GM12878 (cell line): ENCODE measurements at regions not wholly inside any gene's neighbourhood (a gene's known extent, or its start where the extent isn't known, plus 50 kb on each side); places are given as distances from the start of the nearest gene placed in this dataset.

Source experiments
- ATAC-seq: fragments of 200-7000 bp; cut with Tn5 transposase; 3 replicates; pipeline ENCODE4 v1.9.1; 2020; ENCODE audit warnings: mild to moderate bottlenecking, moderate library complexity
- BruUV-seq: library from RNA; stranded (reverse); fragments of 400-500 nt; replicated peaks from 2 replicates; lab custom pipeline; 2021; lab: Mats Ljungman, UMichigan
- CTCF ChIA-PET: fragments of 300-600 bp; sonication (Branson Sonifier 250); formaldehyde crosslinking; extraction: SDS; loops from one replicate; lab custom pipeline; 2021; ENCODE audit warnings: inconsistent platforms; lab: Yijun Ruan, JAX
- POLR2A ChIA-PET: fragments of 350-600 bp; formaldehyde crosslinking; extraction: SDS; loops from one replicate; lab custom pipeline; 2021; ENCODE audit warnings: inconsistent platforms; lab: Charles Lee
- RAD21 ChIA-PET: fragments of 300-600 bp; sonication (Branson Sonifier 250); formaldehyde crosslinking; loops from one replicate; lab custom pipeline; 2023; ENCODE audit warnings: antibody characterized with exemption; ENCODE audit not compliant: unreplicated experiment; lab: Charles Lee
- SMC1A ChIA-PET: fragments of 300-600 bp; sonication (Branson Sonifier 250); formaldehyde crosslinking; loops from one replicate; lab custom pipeline; 2023; ENCODE audit not compliant: unreplicated experiment, uncharacterized antibody; lab: Charles Lee
- DNase-seq: peaks from one replicate; pipeline ENCODE4 v3.0.0-alpha.2; 2011; ENCODE audit warnings: low read depth, low spot score
- FAIRE-seq: peaks from 3 replicates; lab custom pipeline; 2011; peaks lifted over from hg19 to GRCh38; lab: Jason Lieb, UNC
- H2AFZ ChIP-seq: 2 replicates; pipeline ENCODE4 v1.6.0; 2011; ENCODE audit warnings: low read depth, low read length, control low read depth; ENCODE audit not compliant: control insufficient read depth
- H3K27ac ChIP-seq: 2 replicates; pipeline ENCODE4 v1.5.1; 2011; ENCODE audit warnings: control low read depth; ENCODE audit not compliant: control insufficient read depth, insufficient read depth
- H3K27me3 ChIP-seq, 2 experiments: replicated peaks in 1 of 2; 2 replicates each; pipeline versions ENCODE4 v1.6.0 to v1.6.1; 2011; ENCODE audit warnings: low read length in 1 of 2; ENCODE audit not compliant: control insufficient read depth in 2 of 2, insufficient read depth in 2 of 2
- H3K36me3 ChIP-seq, 2 experiments: 2 replicates each; pipeline ENCODE4 v1.5.1; 2011; ENCODE audit warnings: low read length in 1 of 2; ENCODE audit not compliant: control insufficient read depth in 2 of 2, insufficient read depth in 2 of 2
- H3K4me1 ChIP-seq: 2 replicates; pipeline ENCODE4 v1.6.1; 2011; ENCODE audit warnings: mild to moderate bottlenecking, low read length, moderate library complexity, mixed read lengths; ENCODE audit not compliant: control insufficient read depth, insufficient read depth
- H3K4me2 ChIP-seq: 2 replicates; pipeline ENCODE4 v1.6.0; 2011; ENCODE audit warnings: control low read depth; ENCODE audit not compliant: control insufficient read depth, insufficient read depth
- H3K4me3 ChIP-seq: fragments of 200-600 bp; sonication (generic); 2 replicates; pipeline ENCODE4 v1.5.1; 2016
- H3K79me2 ChIP-seq: 2 replicates; pipeline ENCODE4 v1.6.0; 2011; ENCODE audit warnings: low read length; ENCODE audit not compliant: control insufficient read depth, insufficient read depth
- H3K9ac ChIP-seq: 2 replicates; pipeline ENCODE4 v1.8.0; 2011; ENCODE audit warnings: low read length, control low read depth, mixed read lengths; ENCODE audit not compliant: control insufficient read depth, insufficient read depth
- H3K9me3 ChIP-seq: replicated peaks from 3 replicates; pipeline ENCODE4 v1.5.1; 2011; ENCODE audit warnings: mild to moderate bottlenecking, low read length; ENCODE audit not compliant: control insufficient read depth, insufficient read depth
- H4K20me1 ChIP-seq: 2 replicates; pipeline ENCODE4 v1.6.0; 2011; ENCODE audit not compliant: control insufficient read depth, insufficient read depth
- BCL3 ChIP-seq: IDR thresholded peaks from 2 replicates; pipeline ENCODE4 v1.6.1; 2011; ENCODE audit warnings: borderline replicate concordance, low read depth, mild to moderate bottlenecking, moderate library complexity, low read length; ENCODE audit not compliant: insufficient read depth, poor library complexity, severe bottlenecking
- CBX3 ChIP-seq: fragments of 200-600 bp; sonication (generic); IDR thresholded peaks from 2 replicates; pipeline ENCODE4 v1.6.1; 2016; ENCODE audit warnings: low read depth, borderline replicate concordance
- CREM ChIP-seq: IDR thresholded peaks from 2 replicates; pipeline ENCODE4 v1.6.1; 2014; ENCODE audit warnings: antibody characterized with exemption, low read depth
- E4F1 ChIP-seq: fragments of 450-650 bp; IDR thresholded peaks from 2 replicates; pipeline ENCODE4 v1.6.1; 2018; ENCODE audit warnings: borderline replicate concordance, mild to moderate bottlenecking; ENCODE audit not compliant: partially characterized antibody
- MEF2B ChIP-seq: fragments of 450-650 bp; IDR thresholded peaks from 2 replicates; pipeline ENCODE4 v1.6.1; 2018; ENCODE audit warnings: mild to moderate bottlenecking, moderate library complexity; ENCODE audit not compliant: partially characterized antibody, poor library complexity, severe bottlenecking
- SMAD1 ChIP-seq: fragments of 450-650 bp; IDR thresholded peaks from 2 replicates; pipeline ENCODE4 v1.6.1; 2018; ENCODE audit warnings: mild to moderate bottlenecking, low read depth; ENCODE audit not compliant: partially characterized antibody
- ZNF592 ChIP-seq: fragments of 450-650 bp; IDR thresholded peaks from 2 replicates; pipeline ENCODE4 v1.6.1; 2017; ENCODE audit warnings: mild to moderate bottlenecking, moderate library complexity
- ZNF622 ChIP-seq: fragments of 450-650 bp; IDR thresholded peaks from 2 replicates; pipeline ENCODE4 v1.6.1; 2017; ENCODE audit warnings: mild to moderate bottlenecking, inconsistent platforms
- ZNF687 ChIP-seq: fragments of 450-650 bp; IDR thresholded peaks from 2 replicates; pipeline ENCODE4 v1.6.1; 2017; ENCODE audit warnings: mild to moderate bottlenecking, moderate library complexity
- WGBS: methylation state at CpG from one replicate; pipeline ENCODE4 v1.1.6; 2016; ENCODE audit warnings: low lambda C conversion rate; ENCODE audit not compliant: insufficient replicate concordance, insufficient coverage; ENCODE audit errors: missing lambda C conversion rate; 5-methylcytosine and 5-hydroxymethylcytosine counted together
- in situ Hi-C: fragments of 300-500 bp; cut with MboI; formaldehyde crosslinking; loops from 9 replicates; pipeline ENCODE4 v1.14.3; 2018; ENCODE audit warnings: mixed read lengths
- intact Hi-C: fragments of 100-400 bp; cut with micrococcal nuclease; formaldehyde crosslinking; loops from one replicate; pipeline ENCODE4 v1.14.2; 2022; ENCODE audit not compliant: unreplicated experiment

GRCh38 chr14:71387753-71388152 lies 480.5 kb downstream of the PCNX1 start (continued):
- no peak for TF ChIP-seq ZNF687
- no peak for TF ChIP-seq CBX3

GRCh38 chr14:71388336-71388735 lies 481.1 kb downstream of the PCNX1 start:
- H3K36me3 ChIP-seq, result peaks cover 0 to 2% of the 10 kb centered on the region in 2 experiments; a peak in 2 of 4 replicates
- POLR2A ChIA-PET, result interaction anchor here (1.0 kb wide), 1 partner anchor 11 kb away, joined by 3 read pairs; no protein-coding TSS in a partner anchor
- TF ChIP-seq E4F1 (no peak), ZNF622 (no peak), SMAD1 (no peak), BCL3 (no peak), ZNF592 (no peak), MEF2B (no peak), CREM (no peak)

More at GRCh38 chr14:71388336-71388735, 481.1 kb downstream of the PCNX1 start:
- DNase-seq (no peak), FAIRE-seq (no peak), ATAC-seq (no peak)
- WGBS, result 97% methylated on average over 6 of the region's 6 CpGs
- ChIA-PET SMC1A (interaction anchor here (0.9 to 2.7 kb wide), 5 partner anchors 11 to 56 kb away, joined by 3 to 12 read pairs (median 3); no protein-coding TSS in a partner anchor), CTCF (interaction anchor here (1.2 to 1.3 kb wide), 2 partner anchors 10 to 33 kb away, joined by 3 read pairs; no protein-coding TSS in a partner anchor), RAD21 (no interaction called here)
- Histone ChIP-seq H3K79me2 (peaks cover 47% of the 10 kb centered on the region), H3K27me3 (no peaks in the 10 kb centered on the region), H2AFZ (no peak overlapping the region), H3K4me1 (peaks cover 2% of the 10 kb centered on the region; the same call in 1 of the 2 replicates), H3K4me2 (no peak overlapping the region), H4K20me1 (no peaks in the 10 kb centered on the region), H3K9ac (no peak overlapping the region), H3K9me3 (no peaks in the 10 kb centered on the region; the same call in 1 of the 3 replicates), H3K27ac (no peak overlapping the region), H3K4me3 (no peak overlapping the region)
- in situ Hi-C loops, result no loop called here
- no TSS peak for BruUV-seq
- intact Hi-C loops, result no loop called here
